CD14-positive monocyte (primary cell): ENCODE measurements at regions not wholly inside any gene's neighbourhood (a gene's known extent, or its start where the extent isn't known, plus 50 kb on each side); places are given as distances from the start of the nearest gene placed in this dataset.

Source experiments
- DNase-seq, 3 donors: peaks; one replicate each; pipeline ENCODE4 v3.0.0-alpha.2; 2011 to 2022
- H2AFZ ChIP-seq: 2 replicates; pipeline ENCODE4 v1.6.0; 2012; ENCODE audit warnings: mild to moderate bottlenecking, low read depth, low read length, inconsistent platforms; ENCODE audit not compliant: insufficient read depth, poor library complexity, severe bottlenecking
- H3K27ac ChIP-seq, 2 donors: 1 replicate in 1 of 2; 2 replicates in 1 of 2; pipeline ENCODE4 v1.5.1; 2012 to 2013; ENCODE audit warnings: low read length in 2 of 2, control low read depth in 1 of 2, inconsistent platforms in 1 of 2, low read depth in 1 of 2, mild to moderate bottlenecking in 1 of 2
- H3K27me3 ChIP-seq, 2 donors: one replicate each; pipeline versions ENCODE4 v1.6.0 to v1.6.1; 2011 to 2013; ENCODE audit warnings: low read length in 2 of 2; ENCODE audit not compliant: control insufficient read depth in 2 of 2, insufficient read depth in 2 of 2
- H3K36me3 ChIP-seq, 2 donors: replicated peaks in 1 of 2; 1 replicate in 1 of 2; 2 replicates in 1 of 2; pipeline versions ENCODE4 v1.5.1 to v1.6.1; 2012 to 2013; ENCODE audit warnings: low read length in 2 of 2, control low read depth in 1 of 2, inconsistent platforms in 1 of 2, mild to moderate bottlenecking in 1 of 2; ENCODE audit not compliant: insufficient read depth in 2 of 2, control insufficient read depth in 1 of 2
- H3K4me1 ChIP-seq, 2 donors: 1 replicate in 1 of 2; 2 replicates in 1 of 2; pipeline versions ENCODE4 v1.5.1 to v1.6.1; 2012 to 2013; ENCODE audit warnings: low read length in 2 of 2, control low read depth in 1 of 2, inconsistent platforms in 1 of 2, mild to moderate bottlenecking in 1 of 2, moderate library complexity in 1 of 2; ENCODE audit not compliant: insufficient read depth in 2 of 2, control insufficient read depth in 1 of 2
- H3K4me2 ChIP-seq: replicated peaks from 2 replicates; pipeline ENCODE3; 2012; ENCODE audit warnings: low read length, moderate library complexity, mild to moderate bottlenecking; ENCODE audit not compliant: poor library complexity, severe bottlenecking; ENCODE audit errors: extremely low read depth
- H3K4me3 ChIP-seq, 3 experiments: fragments of 200-600 bp in 1 of 3; sonication (generic) in 1 of 3; replicated peaks in 1 of 3; 1 replicate in 2 of 3; 2 replicates in 1 of 3; pipeline ENCODE4 v1.5.1; 2011 to 2013; ENCODE audit warnings: low read length in 3 of 3, mild to moderate bottlenecking in 3 of 3, control low read depth in 2 of 3, low read depth in 2 of 3, inconsistent platforms in 1 of 3, moderate library complexity in 1 of 3
- H3K79me2 ChIP-seq: 2 replicates; pipeline ENCODE4 v1.6.0; 2012; ENCODE audit warnings: mild to moderate bottlenecking, control low read depth, inconsistent platforms, low read length, moderate library complexity; ENCODE audit not compliant: insufficient read depth
- H3K9ac ChIP-seq: 2 replicates; pipeline ENCODE4 v1.6.0; 2017; ENCODE audit warnings: low read length, mild to moderate bottlenecking; ENCODE audit not compliant: insufficient read depth, poor library complexity, severe bottlenecking
- H3K9me3 ChIP-seq, 2 donors: replicated peaks in 1 of 2; 1 replicate in 1 of 2; 2 replicates in 1 of 2; pipeline versions ENCODE4 v1.5.1 to v1.6.1; 2012 to 2013; ENCODE audit warnings: low read length in 2 of 2, control low read depth in 1 of 2; ENCODE audit not compliant: control insufficient read depth in 1 of 2, insufficient read depth in 1 of 2
- H4K20me1 ChIP-seq: 2 replicates; pipeline ENCODE4 v1.6.0; 2012; ENCODE audit warnings: mild to moderate bottlenecking, low read length, control low read depth, moderate library complexity; ENCODE audit not compliant: insufficient read depth
- H3K27ac Mint-ChIP-seq, 7 donors: one replicate each; pipeline ENCODE4 v1.8.0; 2020; ENCODE audit warnings: mild to moderate bottlenecking in 7 of 7, mixed read lengths in 7 of 7, moderate library complexity in 6 of 7, inconsistent platforms in 2 of 7
- H3K27me3 Mint-ChIP-seq, 3 donors: one replicate each; pipeline ENCODE4 v1.8.0; 2021 to 2022; ENCODE audit warnings: low read depth in 3 of 3, mild to moderate bottlenecking in 3 of 3, mixed read lengths in 3 of 3, moderate library complexity in 3 of 3, inconsistent platforms in 1 of 3
- H3K36me3 Mint-ChIP-seq, 2 donors: one replicate each; pipeline ENCODE4 v1.8.0; 2020; ENCODE audit warnings: mixed read lengths in 2 of 2, inconsistent platforms in 1 of 2, mild to moderate bottlenecking in 1 of 2
- H3K4me1 Mint-ChIP-seq: one replicate; pipeline ENCODE4 v1.8.0; 2020; ENCODE audit warnings: mild to moderate bottlenecking, mixed read lengths
- H3K4me3 Mint-ChIP-seq, 2 donors: one replicate each; pipeline ENCODE4 v1.8.0; 2020; ENCODE audit warnings: mild to moderate bottlenecking in 2 of 2, mixed read lengths in 2 of 2, moderate library complexity in 1 of 2
- H3K9me3 Mint-ChIP-seq, 7 donors: one replicate each; pipeline ENCODE4 v1.8.0; 2020 to 2022; ENCODE audit warnings: mixed read lengths in 7 of 7, mild to moderate bottlenecking in 6 of 7, moderate library complexity in 6 of 7, inconsistent platforms in 2 of 7
- WGBS: methylation state at CpG from one replicate; pipeline ENCODE4 v1.1.5; 2013; ENCODE audit warnings: missing lambda C conversion rate; ENCODE audit not compliant: insufficient coverage; 5-methylcytosine and 5-hydroxymethylcytosine counted together
- intact Hi-C, 2 donors: fragments of 100-400 bp; cut with micrococcal nuclease; formaldehyde crosslinking; loops; one replicate each; pipeline versions ENCODE4 v1.15.0 to v1.15.1; 2023
- TF ChIP-seq, protein P1 (sequence below): fragments of 200-600 bp; IDR thresholded peaks from one replicate; pipeline ENCODE4 v1.8.0; 2022; ENCODE audit warnings: antibody characterized with exemption, mild to moderate bottlenecking

GRCh38 chr15:98363955-98364354, 284.4 kb upstream of the IGF1R start:
- no peaks in the 10 kb centered on the region for H3K4me1 Mint-ChIP-seq
- H3K27ac Mint-ChIP-seq, result no peak overlapping the region
- TF ChIP-seq, protein P1, sequence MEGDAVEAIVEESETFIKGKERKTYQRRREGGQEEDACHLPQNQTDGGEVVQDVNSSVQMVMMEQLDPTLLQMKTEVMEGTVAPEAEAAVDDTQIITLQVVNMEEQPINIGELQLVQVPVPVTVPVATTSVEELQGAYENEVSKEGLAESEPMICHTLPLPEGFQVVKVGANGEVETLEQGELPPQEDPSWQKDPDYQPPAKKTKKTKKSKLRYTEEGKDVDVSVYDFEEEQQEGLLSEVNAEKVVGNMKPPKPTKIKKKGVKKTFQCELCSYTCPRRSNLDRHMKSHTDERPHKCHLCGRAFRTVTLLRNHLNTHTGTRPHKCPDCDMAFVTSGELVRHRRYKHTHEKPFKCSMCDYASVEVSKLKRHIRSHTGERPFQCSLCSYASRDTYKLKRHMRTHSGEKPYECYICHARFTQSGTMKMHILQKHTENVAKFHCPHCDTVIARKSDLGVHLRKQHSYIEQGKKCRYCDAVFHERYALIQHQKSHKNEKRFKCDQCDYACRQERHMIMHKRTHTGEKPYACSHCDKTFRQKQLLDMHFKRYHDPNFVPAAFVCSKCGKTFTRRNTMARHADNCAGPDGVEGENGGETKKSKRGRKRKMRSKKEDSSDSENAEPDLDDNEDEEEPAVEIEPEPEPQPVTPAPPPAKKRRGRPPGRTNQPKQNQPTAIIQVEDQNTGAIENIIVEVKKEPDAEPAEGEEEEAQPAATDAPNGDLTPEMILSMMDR, result no peak
- H3K9me3 Mint-ChIP-seq, result peaks cover 0 to 10% (median 3%) of the 10 kb centered on the region in 7 donors
- no peaks in the 10 kb centered on the region for H3K36me3 Mint-ChIP-seq
- intact Hi-C loops, result no loop called here
- peaks cover 0 to 6% (median 2%) of the 10 kb centered on the region in 3 donors for H3K27me3 Mint-ChIP-seq
- Histone ChIP-seq H4K20me1 (no peaks in the 10 kb centered on the region), H3K9me3 (no peaks in the 10 kb centered on the region), H3K4me1 (no peaks in the 10 kb centered on the region), H2AFZ (no peak overlapping the region), H3K9ac (no peak overlapping the region), H3K27ac (no peak overlapping the region), H3K4me3 (no peak overlapping the region), H3K79me2 (no peaks in the 10 kb centered on the region), H3K36me3 (no peaks in the 10 kb centered on the region), H3K27me3 (no peaks in the 10 kb centered on the region), H3K4me2 (no peak overlapping the region)
- DNase-seq, result no peak
- WGBS, result 68% methylated on average over 6 of the region's 6 CpGs
- no peak overlapping the region for H3K4me3 Mint-ChIP-seq

DNA sequence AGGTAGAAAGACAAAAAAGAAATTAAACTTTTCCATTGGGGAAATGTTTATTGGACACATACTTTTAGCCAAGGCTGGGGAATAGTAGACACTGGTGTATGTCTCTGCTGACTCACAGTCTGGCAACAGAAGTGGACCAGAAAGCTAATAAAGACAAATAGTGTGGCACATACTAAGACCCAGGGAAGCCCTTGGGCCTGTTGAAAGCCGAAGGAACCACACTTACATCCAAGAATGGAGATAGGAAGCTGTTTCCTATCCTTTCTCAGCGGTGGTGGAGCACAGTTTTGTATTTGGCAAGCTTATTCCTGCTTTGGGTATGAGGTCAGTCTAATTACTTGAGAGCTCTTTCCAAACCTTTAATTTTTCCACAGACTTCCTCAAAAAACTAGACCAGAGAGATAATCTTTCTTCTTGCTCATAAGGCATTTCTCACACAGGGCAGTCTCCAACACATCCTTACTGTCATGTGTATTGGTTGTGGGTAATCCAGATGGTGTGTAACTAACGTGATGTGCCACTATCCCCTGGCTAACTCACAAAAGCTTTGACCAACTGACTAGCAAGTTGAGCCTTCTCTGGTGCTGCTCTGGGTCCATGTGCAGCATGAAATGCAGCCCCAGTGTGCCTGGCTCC, 279.1 kb upstream of the IGF1R start:
- no peaks in the 10 kb centered on the region for H3K36me3 Mint-ChIP-seq
- H3K79me2 ChIP-seq, result no peaks in the 10 kb centered on the region
- TF ChIP-seq, protein P1, result no peak
- H2AFZ ChIP-seq, result no peak overlapping the region
- H3K9me3 Mint-ChIP-seq, result peaks cover 0 to 8% (median 4%) of the 10 kb centered on the region in 7 donors
- no peak overlapping the region for H3K4me3 Mint-ChIP-seq
- DNase-seq, result no peak
- H3K27me3 Mint-ChIP-seq, result peaks cover 1 to 10% (median 2%) of the 10 kb centered on the region in 3 donors
- H3K4me3 ChIP-seq, result no peak overlapping the region
- H3K4me1 ChIP-seq, result no peaks in the 10 kb centered on the region
- H4K20me1 ChIP-seq, result no peaks in the 10 kb centered on the region
- no peaks in the 10 kb centered on the region for H3K9me3 ChIP-seq
- H3K36me3 ChIP-seq, result no peaks in the 10 kb centered on the region
- no peak overlapping the region for H3K4me2 ChIP-seq
- H3K27me3 ChIP-seq, result no peaks in the 10 kb centered on the region
- intact Hi-C loops, result no loop called here
- WGBS, result no CpG with 5 or more reads among the region's 3 CpGs
- no peak overlapping the region for H3K27ac ChIP-seq
- H3K27ac Mint-ChIP-seq, result no peak overlapping the region
- H3K4me1 Mint-ChIP-seq, result no peaks in the 10 kb centered on the region
- no peak overlapping the region for H3K9ac ChIP-seq
